GM18508 (cell line): ENCODE measurements at regions not wholly inside any gene's neighbourhood (a gene's known extent, or its start where the extent isn't known, plus 50 kb on each side); places are given as distances from the start of the nearest gene placed in this dataset.
"Not testable (repeated sequence)": the region's sequence is repeated elsewhere in the genome, so short reads cannot be mapped to it uniquely, and the experiment has no call there.

Experiments used
- ATAC-seq: cut with Tn5 transposase; IDR thresholded peaks from one replicate; pipeline ENCODE4 v1.9.1; 2021; ENCODE audit warnings: moderate number of reproducible peaks; ENCODE audit not compliant: insufficient read depth, unreplicated experiment

GRCh38 chr12:90238663-90239271 is 530.1 kb upstream of the ATP2B1 start:
- ATAC-seq = no peak

GRCh38 chr12:90237841-90238240 is 529.2 kb upstream of the ATP2B1 start:
- ATAC-seq = no peak

- no peak for ATAC-seq
Measured at GRCh38 chr12:90235642-90236041, 527.0 kb upstream of the ATP2B1 start.

GRCh38 chr12:90234472-90234871 is 525.8 kb upstream of the ATP2B1 start:
- no peak for ATAC-seq

- ATAC-seq = no peak
Measured at GRCh38 chr12:90233168-90234100, 524.8 kb upstream of the ATP2B1 start.

GRCh38 chr12:90229407-90230170 is 521.0 kb upstream of the ATP2B1 start:
- no peak for ATAC-seq

GRCh38 chr12:90226211-90226610 is 517.6 kb upstream of the ATP2B1 start:
- ATAC-seq = no peak

- ATAC-seq = no peak
Measured at GRCh38 chr12:90216815-90217214, 508.2 kb upstream of the ATP2B1 start.

- no peak for ATAC-seq
Measured at GRCh38 chr12:90216020-90216552, 507.4 kb upstream of the ATP2B1 start.

- ATAC-seq = no peak
Measured at GRCh38 chr12:90211017-90211416, 502.4 kb upstream of the ATP2B1 start.

- ATAC-seq = no peak
Measured at GRCh38 chr12:90209029-90209428, 500.4 kb upstream of the ATP2B1 start.

- not testable (repeated sequence) for ATAC-seq
Measured at GRCh38 chr12:90208379-90208778, 499.7 kb upstream of the ATP2B1 start.

GRCh38 chr12:90207799-90208198 is 499.2 kb upstream of the ATP2B1 start:
- ATAC-seq = no peak

GRCh38 chr12:90205165-90205564 is 496.5 kb upstream of the ATP2B1 start:
- no peak for ATAC-seq

GRCh38 chr12:90203556-90203955 is 494.9 kb upstream of the ATP2B1 start:
- no peak for ATAC-seq

- ATAC-seq = no peak
Measured at GRCh38 chr12:90199006-90199405, 490.4 kb upstream of the ATP2B1 start.

GRCh38 chr12:90193500-90193899 is 484.9 kb upstream of the ATP2B1 start:
- ATAC-seq = no peak

GRCh38 chr12:90188857-90189256 is 480.2 kb upstream of the ATP2B1 start:
- no peak for ATAC-seq

- no peak for ATAC-seq
Measured at GRCh38 chr12:90183201-90183600, 474.6 kb upstream of the ATP2B1 start.

GRCh38 chr12:90181216-90181615 is 472.6 kb upstream of the ATP2B1 start:
- no peak for ATAC-seq

GRCh38 chr12:90174956-90175355 is 466.3 kb upstream of the ATP2B1 start:
- ATAC-seq = no peak
